GM10266 (cell line): ENCODE measurements at regions not wholly inside any gene's neighbourhood (a gene's known extent, or its start where the extent isn't known, plus 50 kb on each side); places are given as distances from the start of the nearest gene placed in this dataset.

Source experiments
- DNase-seq: peaks from one replicate; pipeline ENCODE4 v3.0.0; 2012; ENCODE audit errors: extremely low spot score
- TF ChIP-seq, protein P1 (sequence below): IDR thresholded peaks from 2 replicates; pipeline ENCODE4 v1.5.1; 2012; ENCODE audit warnings: mild to moderate bottlenecking, low read depth; ENCODE audit not compliant: control insufficient read depth, insufficient read depth; ENCODE audit errors: missing control alignments

DNA sequence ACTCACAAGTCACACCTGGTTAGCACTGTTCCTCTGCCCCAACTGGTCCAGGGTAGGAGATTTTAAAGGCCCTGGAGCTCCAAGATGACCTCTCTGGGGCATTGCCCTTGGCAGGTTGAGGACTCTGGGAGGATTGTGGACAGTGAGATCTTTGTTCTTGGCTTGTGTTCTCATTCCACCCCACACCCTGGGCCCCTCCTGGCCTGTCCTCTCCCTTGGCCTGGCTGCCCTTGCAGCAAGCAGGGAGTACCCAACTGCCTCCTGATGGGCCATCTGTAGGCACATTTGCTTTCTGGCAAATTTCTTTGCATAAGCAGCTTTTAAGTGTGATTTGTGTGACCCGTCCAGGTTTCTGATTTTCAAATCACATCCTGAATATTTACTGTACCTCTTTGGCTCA, 239.6 kb downstream of the UTP18 start:
- no peak for DNase-seq

DNA sequence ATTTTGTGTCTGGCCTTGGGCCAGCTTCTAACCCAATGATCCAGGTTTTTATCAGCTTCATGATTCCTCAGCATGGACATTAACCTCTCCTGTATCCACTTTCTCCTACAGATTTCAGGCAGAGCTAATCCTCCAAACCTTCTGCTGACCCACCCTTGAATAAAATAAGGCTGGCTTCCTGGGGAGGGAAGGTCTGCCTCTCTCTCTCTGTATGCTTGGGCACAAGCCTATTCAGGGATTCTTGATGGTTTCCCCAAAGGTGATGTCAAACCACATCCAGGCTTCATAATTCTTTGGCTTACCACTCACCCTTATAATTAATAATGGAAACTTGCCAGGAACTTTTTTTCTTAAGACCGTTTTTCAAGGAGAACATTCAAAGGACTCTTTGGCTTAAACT, 240.1 kb downstream of the UTP18 start:
- no peak for DNase-seq
- TF ChIP-seq, protein P1, sequence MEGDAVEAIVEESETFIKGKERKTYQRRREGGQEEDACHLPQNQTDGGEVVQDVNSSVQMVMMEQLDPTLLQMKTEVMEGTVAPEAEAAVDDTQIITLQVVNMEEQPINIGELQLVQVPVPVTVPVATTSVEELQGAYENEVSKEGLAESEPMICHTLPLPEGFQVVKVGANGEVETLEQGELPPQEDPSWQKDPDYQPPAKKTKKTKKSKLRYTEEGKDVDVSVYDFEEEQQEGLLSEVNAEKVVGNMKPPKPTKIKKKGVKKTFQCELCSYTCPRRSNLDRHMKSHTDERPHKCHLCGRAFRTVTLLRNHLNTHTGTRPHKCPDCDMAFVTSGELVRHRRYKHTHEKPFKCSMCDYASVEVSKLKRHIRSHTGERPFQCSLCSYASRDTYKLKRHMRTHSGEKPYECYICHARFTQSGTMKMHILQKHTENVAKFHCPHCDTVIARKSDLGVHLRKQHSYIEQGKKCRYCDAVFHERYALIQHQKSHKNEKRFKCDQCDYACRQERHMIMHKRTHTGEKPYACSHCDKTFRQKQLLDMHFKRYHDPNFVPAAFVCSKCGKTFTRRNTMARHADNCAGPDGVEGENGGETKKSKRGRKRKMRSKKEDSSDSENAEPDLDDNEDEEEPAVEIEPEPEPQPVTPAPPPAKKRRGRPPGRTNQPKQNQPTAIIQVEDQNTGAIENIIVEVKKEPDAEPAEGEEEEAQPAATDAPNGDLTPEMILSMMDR, result no peak

More for the DNA sequence above, 239.6 kb downstream of the UTP18 start:
- TF ChIP-seq, protein P1, result no peak

DNA sequence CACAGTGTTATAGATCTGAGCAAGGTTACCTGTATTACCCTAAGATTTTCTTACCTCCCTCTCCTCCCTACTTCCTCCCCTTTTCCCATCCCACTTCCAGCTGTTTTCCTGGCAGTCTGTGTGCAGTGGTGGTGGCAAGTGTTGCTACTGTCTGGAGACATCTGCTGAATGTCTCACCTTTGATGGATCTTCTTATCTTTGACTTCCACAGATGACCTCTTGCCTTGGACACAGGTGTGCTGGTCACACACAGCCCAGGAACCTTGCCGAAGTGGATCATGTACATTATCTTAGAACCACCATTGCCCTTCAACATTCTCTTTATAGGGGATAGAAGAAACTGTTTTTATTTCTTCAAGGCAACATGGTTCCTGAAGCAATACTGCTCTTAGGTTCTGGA, 245.1 kb downstream of the UTP18 start:
- TF ChIP-seq, protein P1, result no peak
- DNase-seq, result no peak

DNA sequence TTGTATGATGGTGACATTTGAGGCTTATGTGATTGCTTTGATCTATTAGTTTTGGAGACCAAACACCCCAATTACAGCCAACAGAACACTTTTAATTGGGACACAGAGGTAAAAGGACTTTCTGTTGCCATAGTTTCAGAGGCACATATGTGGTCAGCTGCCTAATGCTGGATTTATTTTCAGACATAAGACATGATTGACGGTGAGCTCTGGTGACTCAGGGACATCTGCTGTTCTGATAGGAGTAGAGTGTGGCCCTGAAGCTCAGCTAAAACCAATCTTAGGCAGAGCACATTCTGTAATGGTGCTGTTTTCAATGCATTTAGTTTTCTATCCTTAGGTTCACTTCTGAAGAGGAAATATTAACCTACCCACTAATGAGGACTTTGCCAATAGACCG, 247.1 kb downstream of the UTP18 start:
- no peak for DNase-seq
- TF ChIP-seq, protein P1, result no peak

DNA sequence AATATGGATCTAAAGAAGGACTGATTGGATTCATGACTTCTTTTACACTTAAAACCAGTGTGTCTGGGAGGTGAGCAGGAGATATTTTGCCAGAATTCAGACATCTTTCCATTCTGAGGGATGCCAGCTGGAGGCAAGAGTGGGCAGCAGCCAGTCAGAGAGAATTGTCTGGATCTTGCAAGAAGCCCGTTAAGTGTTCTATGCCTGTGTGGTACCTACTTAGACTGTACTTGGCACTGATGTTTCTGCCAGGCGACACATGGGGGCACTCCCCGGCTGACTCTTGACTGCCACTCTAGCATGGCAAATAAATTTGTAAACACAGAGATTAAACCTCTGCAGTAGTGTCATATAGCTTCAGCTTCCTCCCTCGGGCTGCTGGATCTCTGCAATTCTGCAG, 247.7 kb downstream of the UTP18 start:
- DNase-seq, result no peak
- TF ChIP-seq, protein P1, result no peak

DNA sequence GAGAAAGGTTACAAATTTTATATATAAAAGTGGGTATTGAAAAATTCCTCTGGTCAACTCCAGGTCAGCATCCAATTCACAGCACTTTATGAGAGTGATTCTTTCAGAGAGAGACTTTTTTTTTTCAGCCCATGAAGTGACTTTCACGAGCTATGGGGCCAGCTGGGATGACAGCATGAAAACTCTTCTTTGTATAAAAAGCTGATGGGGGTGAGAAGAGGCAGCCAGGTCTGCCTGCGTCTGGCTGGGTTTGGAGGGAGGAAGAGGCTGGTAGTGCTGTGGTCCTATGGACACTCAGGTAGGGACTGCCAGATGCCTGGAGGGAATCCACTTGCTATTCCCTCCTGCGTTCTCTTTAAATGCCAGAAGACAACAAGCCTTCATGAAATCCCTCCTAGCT, 250.6 kb downstream of the UTP18 start:
- TF ChIP-seq, protein P1, result no peak
- DNase-seq, result no peak

DNA sequence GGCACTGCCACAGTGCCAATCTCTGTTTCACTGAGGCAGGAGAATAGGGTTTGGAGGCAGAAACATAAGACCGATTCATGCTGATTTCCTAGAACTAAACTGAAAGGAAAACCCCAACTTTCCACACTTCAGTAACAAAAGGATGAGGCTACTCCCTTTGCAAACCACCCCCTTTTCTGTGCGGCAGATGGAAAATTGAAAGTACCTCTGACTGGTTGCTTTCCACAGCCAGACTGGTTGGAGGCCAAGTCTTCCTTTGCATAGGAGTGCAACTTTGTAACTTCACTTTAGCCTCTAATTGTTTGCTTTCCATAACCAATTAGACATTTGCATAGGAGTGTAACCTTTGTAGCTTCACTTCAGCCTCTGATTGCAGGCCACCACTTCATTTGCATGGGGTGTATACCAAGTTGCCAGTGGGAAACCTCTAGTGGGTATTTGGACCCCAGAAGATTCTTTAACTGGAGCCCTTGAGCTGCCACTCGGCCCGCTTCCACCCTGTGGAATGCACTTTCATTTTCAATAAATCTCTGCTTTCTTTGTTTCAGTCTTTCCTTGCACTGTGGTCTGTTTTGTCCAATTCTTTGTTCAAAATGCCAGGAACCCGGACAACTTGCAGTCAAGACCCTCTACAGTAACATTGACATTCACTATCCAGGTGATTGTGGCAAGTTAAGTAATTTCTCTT, 252.0 kb downstream of the UTP18 start:
- DNase-seq, result no peak
- TF ChIP-seq, protein P1, result no peak
